HG02970 (cell line): ENCODE measurements at regions not wholly inside any gene's neighbourhood (a gene's known extent, or its start where the extent isn't known, plus 50 kb on each side); places are given as distances from the start of the nearest gene placed in this dataset.
"Not testable (repeated sequence)": the region's sequence is repeated elsewhere in the genome, so short reads cannot be mapped to it uniquely, and the experiment has no call there.

Source experiments
- ATAC-seq: cut with Tn5 transposase; IDR thresholded peaks from one replicate; pipeline ENCODE4 v1.9.1; 2021; ENCODE audit warnings: mild to moderate bottlenecking, moderate library complexity, moderate number of reproducible peaks; ENCODE audit not compliant: unreplicated experiment, low FRiP score

DNA sequence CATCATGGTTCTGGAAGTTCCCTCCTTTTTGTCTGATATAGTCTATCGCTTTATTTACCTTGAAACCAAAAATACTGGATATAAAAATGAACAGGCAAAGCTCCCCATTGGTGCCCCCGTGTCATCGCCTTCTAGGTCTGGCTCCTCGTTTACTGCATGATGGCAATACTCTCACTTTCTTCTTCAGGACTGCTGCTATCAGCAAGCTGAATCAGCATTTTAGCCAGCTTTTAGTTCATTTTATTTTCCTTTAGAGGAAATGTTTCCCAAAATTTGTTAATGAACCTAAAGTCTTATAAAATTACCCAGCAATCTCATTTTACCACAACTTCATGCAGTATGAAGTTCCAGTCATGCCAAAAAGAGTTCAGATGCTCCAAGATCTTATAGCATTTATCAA is 80.5 kb downstream of the ZIC3 start:
- ATAC-seq, result no peak

DNA sequence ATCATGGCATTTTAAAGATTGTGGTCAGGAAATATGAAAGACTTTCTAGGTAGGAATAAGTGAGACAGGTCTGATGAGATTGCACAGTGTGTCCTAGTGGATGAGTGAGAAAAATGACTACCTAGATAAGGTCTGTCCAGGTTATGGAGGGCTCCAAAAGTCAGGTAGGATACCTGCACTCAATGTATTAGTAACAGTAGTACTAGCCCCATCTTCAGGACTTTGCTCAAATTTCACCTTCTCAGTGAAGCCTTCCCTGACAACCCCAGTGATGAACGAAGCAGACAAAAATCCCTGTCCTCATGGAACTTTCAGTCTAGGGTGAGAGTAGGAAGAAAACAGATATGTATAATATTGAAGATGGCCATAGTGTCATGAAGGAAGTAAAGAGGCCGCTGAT is 85.7 kb downstream of the ZIC3 start:
- no peak for ATAC-seq

DNA sequence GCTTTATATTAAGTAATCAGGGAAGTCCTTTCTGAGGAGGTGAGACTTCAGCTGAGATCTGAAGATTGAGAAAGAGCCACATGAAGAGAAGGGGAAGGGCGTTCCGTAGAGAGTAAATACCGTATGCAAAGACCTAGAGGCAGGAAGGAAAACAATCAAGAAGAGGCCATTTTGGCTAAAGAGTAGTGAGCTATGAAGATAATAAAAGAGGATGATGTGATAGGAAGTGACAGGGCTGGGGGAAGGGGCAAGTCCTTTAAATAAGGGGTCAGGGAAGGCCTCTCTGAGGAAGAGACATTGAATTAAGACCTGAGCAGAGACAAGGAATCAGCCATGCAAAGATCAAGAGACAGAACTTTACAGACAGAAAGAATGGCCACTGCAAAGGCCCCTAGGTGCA is 86.2 kb downstream of the ZIC3 start:
- ATAC-seq, result no peak

DNA sequence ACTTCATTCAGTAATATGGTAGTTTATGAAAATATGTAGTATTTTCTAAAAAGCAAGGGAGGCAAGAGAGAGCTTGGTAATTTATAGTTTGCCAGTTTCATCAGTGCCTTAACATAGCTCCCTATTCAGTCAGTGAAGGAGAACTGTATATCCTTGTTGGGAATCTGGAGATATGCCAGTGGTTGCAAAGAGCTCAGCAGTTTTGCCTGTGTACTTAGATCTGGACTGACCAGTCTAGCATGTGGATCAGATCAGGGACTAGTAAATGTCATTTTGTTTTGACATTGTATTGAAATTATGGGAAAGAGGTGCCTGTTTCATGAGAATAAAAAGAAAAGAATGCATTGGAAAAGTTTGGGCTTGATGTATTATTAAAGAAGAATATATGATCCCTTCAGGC is 88.6 kb downstream of the ZIC3 start:
- ATAC-seq, result no peak

DNA sequence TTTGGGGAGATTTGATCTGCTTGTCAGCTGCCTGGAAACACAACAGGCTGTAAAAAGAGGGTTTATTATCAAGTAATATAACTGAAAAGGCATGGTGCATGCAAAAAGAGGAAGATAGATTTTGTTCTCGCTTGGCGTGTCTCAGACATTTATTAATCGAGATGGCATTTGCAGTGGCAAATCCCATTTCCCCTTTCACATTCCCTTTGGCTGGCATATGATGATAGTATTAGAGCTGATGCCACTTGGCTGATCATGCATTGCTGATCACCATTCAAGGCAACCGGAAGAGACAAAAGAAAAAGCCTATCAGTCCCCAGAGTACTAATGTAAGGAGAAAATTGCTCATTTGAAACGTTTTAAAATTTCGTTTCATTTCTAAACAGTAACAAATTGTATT is 101.8 kb downstream of the ZIC3 start:
- no peak for ATAC-seq

DNA sequence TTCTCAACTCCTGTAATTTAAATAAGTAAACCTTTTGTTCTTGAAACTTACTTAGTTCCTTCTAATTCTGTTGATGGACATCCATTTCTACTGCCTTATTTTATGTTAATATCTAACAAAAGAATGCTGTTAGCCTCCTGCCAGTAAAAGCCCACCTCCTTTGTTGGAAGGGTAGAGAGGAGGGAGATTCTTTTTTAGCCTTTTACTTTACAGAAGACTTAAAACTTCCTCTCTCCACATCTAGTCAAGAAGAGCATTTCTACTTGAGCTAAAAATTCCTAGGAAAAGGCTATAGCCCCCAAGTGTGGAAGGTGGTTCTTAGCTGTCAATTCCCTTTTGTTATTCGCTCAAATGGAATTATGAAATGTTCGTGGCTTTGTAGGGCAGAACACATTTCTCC is 118.7 kb downstream of the ZIC3 start:
- ATAC-seq, result no peak

DNA sequence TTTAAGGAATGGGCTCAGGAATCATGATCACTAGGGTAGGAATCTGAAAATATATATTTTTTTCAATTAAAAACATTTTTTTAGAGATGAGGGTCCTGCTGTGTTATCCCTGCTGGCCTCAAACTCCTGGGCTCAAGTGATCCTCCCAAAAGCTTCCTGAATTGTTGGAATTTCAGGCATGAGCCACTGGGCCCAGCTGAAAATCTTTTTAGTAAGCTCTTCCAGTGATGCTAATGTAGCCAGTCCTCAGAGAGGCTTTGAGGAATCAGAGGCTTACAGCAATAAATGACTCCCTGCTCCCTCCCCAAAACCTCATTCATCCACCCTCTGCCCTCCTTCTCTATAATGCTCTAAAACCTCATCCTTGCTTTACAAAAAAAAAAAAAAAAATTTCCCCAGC is 129.5 kb downstream of the ZIC3 start:
- no peak for ATAC-seq

DNA sequence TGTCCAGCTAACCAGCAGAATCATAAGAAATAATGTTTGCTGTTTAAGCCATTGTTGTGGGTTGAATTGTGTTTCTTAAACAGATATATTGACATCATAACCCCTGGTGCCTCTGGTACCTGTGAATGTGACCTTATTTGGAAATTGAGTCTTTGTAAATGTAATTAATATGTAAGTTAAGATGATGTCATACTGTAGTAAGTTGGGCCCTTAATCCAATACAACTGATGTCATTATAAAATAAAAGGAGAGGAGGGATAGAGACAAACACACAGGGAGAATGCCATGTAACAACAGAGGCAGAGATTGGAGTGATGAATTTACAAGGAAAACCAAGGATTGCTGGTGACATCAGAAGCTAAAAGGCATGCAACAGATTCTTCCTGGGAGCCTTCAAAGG is 141.4 kb downstream of the ZIC3 start:
- no peak for ATAC-seq

DNA sequence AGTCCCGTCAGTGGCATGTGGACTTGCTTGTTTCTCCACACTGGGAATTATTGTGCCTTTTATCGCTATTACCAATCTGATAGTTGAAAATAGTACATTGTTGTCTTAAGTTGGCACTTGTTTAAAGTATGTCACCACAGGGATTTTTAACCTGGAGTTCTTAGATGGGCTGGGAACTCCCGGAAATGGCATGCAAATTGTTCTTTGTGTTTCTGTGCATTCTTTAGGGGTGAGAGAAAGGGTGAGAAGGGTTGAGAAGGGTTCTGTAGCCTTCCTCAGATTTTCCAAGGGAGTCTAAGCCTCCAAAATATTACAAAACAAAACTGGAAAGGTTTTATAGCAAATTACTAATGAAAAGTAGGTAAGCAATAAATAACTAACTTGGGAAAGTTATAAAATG is 176.9 kb downstream of the ZIC3 start:
- no peak for ATAC-seq

DNA sequence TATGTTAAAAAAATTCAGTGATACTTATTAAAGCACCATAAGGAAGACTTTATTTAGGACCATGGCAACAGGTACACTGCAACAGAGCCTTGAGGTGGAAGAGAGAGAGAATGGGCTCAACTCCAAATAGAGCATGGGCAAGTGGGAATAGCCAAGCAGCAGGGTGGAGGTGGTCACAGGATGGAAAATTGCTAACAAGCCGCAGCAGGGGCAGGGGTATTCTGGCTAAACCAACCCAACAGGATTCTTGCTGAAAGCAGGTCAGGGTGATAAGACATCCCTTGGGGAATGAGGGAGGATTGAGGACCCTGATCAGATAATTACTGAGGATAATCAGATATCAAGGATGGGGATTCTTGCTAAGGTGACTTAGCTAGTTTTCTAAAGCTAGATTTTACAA is 177.5 kb downstream of the ZIC3 start:
- no peak for ATAC-seq

DNA sequence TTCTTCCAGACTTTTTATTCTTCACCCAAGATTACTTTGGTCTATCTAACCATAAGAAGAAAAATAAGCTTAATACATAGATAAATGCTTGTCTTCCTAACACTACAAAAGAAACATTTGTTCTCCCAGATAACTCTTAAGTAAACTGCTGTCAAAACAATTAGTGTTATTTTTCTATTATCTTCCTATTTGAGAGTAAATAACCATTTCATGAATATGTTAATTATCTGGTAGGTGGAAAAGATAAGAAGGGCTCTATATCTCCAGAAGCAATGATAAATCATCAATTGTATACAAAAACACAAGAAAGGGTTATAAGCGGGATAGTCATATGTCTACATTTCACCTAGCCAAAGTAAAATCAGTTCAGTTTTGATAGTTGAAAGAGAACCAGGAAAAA is 180.4 kb downstream of the ZIC3 start:
- no peak for ATAC-seq

DNA sequence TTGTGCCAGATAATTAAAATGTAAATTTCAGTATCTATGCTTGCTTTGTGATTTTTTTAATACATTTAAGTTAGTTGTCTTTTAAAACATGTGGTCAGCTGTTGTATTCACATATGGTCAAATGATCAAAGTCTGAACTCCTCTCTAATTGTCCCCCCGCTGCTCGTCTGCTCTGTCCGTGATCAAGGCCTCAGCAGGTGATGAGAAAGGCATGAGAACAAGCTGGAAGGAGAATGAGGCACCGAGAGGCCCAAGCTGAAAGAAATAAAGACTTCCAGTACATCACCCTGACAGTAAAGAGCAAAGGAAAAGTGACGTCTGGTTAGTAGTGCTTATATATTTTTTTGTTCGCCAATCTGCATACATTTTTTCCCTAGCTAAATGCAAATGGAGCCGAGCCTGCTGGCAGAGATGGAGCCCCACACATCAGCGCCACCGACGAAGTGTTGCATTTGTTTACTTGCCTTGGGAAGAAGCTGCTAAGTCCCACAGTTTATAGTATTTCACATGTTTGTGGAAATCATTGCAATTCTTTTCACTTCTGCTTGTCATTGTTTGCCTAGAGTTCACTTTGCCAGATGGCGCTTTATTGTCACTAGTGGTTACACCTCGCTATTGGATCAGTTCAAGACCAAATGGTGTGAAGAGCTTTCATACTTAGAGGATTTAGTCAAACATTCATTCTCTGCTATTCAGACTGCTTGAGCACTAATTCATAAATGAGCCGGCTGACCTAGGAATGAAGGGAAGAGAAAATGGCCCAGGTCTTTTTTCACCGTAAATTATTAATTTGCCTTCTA is 181.5 kb downstream of the ZIC3 start:
- ATAC-seq, result no peak

DNA sequence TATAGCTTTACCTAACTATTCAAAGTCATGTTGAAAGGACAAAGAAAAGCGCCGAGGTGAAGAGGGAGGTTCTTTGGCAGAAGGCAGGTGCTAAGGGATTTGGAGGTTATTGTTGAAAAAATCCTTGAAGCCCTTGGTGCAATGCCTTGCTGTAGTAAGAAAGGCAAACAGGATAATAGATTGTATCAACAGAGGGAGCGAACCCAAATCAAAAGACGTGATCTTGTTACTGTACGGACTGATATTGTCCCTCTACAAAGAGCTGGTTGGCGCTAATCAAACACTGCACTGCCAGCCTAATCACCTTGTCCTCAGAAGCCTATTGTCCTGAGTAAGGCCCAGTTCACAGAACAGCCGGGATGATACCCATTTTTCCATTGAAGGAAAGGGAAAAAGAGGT is 182.9 kb downstream of the ZIC3 start:
- no peak for ATAC-seq

DNA sequence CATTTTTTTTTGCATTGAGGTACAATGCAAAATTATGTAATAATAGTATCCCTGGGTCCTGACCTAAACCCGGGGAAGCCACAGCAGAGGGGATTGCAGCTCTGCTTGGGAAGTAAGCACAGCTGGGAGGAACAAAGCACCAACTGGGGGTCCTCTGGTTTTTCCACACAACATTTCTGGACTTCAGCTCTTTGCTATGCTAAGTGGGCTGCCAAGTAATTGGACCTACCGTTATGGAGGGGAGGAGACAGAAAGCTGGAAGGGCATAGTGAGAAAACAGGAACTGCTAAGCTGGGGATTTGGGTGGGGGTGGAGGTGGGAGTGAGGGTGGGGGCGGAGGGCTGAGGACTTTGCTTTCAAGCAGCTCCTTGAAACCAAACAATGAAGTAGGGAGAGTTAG is 183.3 kb downstream of the ZIC3 start:
- no peak for ATAC-seq

DNA sequence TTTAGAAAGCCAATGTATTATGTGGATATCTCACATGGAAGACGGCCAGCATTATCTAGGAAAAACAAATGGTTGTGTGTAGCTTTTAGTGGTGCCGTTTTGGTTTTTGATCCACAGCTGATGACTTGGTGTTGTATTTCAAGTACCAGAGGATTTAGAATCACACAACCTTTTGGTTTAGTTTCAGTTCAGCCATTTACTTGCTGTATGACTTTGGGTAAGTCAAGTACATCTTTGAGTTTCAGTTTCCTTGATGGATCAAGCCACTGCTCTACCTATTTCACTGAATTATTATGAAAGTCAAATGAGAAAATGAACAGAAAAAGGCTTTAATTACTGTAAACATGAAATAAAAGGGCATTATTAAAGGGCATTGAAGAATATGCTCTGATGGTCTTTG is 205.6 kb downstream of the ZIC3 start:
- ATAC-seq, result no peak

DNA sequence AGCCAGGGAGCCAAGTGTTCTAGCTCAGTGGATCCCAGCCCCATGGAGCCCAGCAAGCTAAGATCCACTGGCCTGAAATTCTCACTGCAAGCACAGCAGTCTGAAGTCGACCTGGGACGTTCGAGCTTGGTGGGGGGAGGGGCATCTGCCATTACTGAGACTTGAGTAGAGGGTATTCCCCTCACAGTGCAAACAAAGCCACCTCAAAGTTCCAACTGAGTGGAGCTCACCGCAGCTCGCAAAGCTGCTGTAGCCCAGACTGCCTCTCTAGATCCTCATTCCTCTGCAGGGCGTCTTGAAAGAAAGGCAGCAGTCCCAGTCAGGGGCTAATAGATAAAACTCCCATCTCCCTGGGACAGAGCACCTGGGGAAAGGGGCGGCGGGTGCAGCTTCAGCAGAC is 226.3 kb downstream of the ZIC3 start:
- no peak for ATAC-seq

DNA sequence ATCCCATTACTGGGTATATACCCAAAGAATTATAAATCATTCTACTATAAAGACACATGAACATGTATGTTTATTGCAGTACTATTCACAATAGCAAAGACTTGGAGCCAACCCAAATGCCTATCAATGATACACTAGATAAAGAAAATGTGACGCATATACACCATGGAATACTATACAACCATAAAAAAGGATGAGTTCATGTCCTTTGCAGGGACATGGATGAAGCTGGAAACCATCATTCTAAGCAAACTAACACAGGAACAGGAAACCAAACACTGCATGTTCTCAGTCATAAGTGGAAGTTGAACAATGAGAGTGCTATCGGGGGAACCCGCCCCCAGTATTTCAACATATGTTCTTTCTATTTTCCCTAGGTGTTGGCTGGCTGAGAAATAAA is 232.0 kb downstream of the ZIC3 start:
- ATAC-seq, result not testable (repeated sequence)

DNA sequence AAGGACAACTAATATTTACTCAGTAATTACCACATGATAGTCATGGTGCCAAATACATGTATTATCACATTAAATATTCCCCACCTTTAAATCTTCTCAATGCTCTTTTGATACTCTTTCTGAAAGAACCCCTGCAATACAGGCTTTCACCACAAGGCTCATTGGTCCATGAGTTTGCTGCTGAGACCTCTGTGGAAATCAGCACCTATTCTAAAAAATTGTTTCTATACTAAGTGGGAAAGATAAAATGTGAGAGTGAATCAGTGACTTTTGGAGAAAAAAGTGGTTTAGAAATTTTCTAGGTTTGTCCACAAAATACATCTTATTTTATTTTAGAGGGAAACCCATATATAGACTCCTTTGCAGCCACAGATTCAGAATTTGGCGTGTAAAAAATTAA is 257.3 kb downstream of the ZIC3 start:
- ATAC-seq, result no peak

DNA sequence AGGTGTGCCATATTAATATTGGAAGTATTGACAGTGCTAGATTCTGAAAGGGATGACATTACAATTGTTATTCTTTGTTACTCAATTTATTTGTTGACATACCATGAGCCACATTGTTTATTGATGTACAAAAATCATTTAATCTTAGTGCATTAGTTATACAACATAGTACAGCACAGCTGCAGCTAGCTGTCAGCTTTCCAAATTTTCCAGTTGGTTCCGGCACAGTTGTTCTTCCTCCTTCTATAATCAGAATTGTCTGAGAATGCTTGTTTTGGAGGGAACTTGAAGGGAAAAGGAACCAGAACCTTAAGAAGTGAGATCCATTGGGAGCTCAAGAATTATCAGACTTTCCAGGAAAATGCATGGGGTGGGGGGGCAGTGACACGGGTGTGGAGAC is 281.4 kb downstream of the ZIC3 start:
- no peak for ATAC-seq

DNA sequence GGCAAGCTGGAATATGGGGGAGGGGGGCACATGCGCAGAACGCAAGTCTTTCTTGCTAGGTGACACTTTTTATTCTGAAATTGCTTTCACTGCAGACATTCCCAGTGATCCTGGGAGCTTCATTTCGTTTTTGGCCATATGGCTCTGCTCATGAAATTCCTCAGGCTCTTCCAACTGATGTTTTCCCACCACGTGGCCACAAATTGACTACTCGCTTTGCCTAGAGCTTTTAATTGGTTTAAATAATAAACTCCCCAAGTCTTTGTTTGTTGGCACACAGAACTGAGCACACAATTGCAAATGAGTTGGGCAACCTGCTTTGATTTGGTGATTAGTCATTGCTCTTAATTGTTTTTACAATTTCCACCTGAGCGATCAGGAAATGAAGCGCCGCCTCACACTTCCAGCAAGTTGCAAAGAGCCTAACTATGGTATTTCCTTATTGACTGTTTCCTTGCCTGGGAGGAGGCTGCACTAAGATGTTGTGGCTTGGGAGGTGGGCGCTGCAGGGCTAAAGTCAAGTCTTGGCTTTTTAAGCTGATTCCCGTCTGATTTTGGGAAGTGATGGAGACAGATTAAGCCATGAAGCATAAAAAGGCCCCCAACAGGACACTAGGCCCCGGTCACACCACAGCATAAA is 282.5 kb downstream of the ZIC3 start:
- ATAC-seq, result no peak

DNA sequence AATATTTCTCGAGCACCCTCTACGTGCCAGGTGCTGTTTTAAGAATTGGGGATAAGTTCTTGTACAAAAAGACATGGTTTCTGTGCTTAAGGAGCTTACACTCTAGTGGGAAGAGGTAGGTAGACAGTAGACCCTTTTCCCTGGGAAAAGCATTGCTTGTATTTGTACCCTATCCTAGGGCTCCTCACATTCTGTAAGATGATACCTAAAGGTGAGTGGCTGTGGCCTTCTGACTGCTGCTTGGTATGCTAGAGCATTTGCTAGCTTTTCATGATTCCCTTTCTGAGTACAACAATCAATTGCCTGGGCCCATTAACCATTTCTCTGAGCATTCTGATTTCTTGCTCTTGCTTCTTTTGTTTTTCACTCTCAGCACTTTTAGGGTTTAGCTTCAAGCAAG is 286.6 kb downstream of the ZIC3 start:
- no peak for ATAC-seq

DNA sequence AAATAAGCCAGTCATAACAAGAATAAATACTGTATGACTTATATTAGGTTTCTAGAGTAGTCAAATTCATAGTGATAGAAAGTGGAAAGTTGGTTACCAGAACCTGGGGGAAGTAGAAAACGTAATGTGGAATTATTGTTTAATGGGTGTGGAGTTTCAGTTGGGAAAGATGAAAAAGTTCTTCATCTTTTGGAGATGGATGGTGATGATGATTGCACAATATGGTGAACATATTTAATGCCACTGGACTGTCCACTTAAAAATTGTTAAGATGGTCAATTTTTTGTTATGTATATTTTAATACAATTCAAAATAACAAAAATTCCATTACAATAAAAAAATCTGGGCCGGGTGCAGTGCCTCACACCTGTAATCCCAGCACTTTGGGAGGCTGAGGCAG is 289.6 kb downstream of the ZIC3 start:
- no peak for ATAC-seq
